SK-N-MC (cell line): ENCODE measurements at regions not wholly inside any gene's neighbourhood (a gene's known extent, or its start where the extent isn't known, plus 50 kb on each side); places are given as distances from the start of the nearest gene placed in this dataset.

Experiments used
- DNase-seq: peaks from one replicate; pipeline ENCODE4 v3.0.0-alpha.2; 2011; ENCODE audit warnings: low read depth, low spot score
- H3K27ac ChIP-seq: fragments of 200-600 bp; sonication (generic); 2 replicates; pipeline ENCODE4 v1.5.1; 2016; ENCODE audit warnings: mixed run types
- H3K36me3 ChIP-seq: fragments of 200-600 bp; sonication (generic); 2 replicates; pipeline ENCODE4 v1.6.1; 2017; ENCODE audit warnings: antibody characterized with exemption, low read length, mixed read lengths; ENCODE audit not compliant: insufficient read depth
- H3K4me3 ChIP-seq: fragments of 200-600 bp; sonication (generic); 2 replicates; pipeline ENCODE4 v1.5.1; 2016
- H3K9ac ChIP-seq: fragments of 200-600 bp; sonication (generic); 2 replicates; pipeline ENCODE4 v1.8.0; 2017; ENCODE audit warnings: mixed run types, mixed read lengths; ENCODE audit not compliant: insufficient read length
- H3K9me3 ChIP-seq: fragments of 200-600 bp; sonication (generic); 2 replicates; pipeline ENCODE4 v1.6.1; 2017; ENCODE audit warnings: low read depth, mild to moderate bottlenecking, antibody characterized with exemption, low read length, moderate library complexity, mixed read lengths
- EZH2 ChIP-seq: fragments of 200-600 bp; sonication (generic); IDR thresholded peaks from one replicate; pipeline ENCODE4 v1.6.1; 2017; ENCODE audit warnings: antibody characterized with exemption
- FOXP2 ChIP-seq: optimal IDR thresholded peaks from 2 replicates; pipeline ENCODE3; 2011; ENCODE audit warnings: mild to moderate bottlenecking, moderate library complexity; ENCODE audit not compliant: insufficient read depth; ENCODE audit errors: extremely low read length, control extremely low read depth
- POLR2AphosphoS5 ChIP-seq: IDR thresholded peaks from 2 replicates; pipeline ENCODE4 v1.6.1; 2012; ENCODE audit warnings: mild to moderate bottlenecking, low read depth, low read length, borderline replicate concordance

DNA sequence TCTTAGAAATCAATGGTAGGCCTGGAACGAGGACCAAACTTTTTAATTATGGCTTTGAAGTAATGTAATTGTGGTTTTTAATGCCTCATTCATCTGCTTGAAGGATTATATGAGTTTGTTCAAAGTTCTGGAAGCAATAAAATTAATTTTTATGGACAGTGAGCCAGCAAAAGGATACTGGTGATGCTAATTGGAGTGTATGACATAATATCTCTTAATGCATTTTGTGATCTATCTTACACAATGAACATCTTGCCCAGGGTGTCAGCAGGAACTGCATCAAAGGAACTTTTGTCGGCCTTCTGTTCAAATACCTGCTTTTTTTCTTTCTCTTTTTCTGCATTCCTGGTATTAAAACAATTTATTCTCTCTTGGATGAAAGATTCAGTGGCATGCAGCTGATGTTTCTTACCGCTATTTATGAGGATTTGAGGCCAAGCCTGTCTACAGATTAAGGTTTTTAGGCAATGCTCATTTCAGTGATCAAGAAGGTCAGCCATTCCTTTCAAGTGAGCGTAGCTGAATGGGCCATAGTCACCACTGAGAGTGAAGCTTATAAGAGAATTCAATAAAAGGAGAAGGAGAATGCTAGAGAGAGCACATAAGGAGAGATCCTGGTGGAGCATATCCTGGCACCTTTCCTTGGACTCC, 974.8 kb downstream of the SORCS3 start:
- TF ChIP-seq EZH2 (no peak), POLR2AphosphoS5 (no peak), FOXP2 (no peak)
- H3K27ac ChIP-seq, result no peak overlapping the region
- no peak overlapping the region for H3K9ac ChIP-seq
- H3K36me3 ChIP-seq, result no peaks in the 10 kb centered on the region
- DNase-seq, result no peak
- no peak overlapping the region for H3K4me3 ChIP-seq
- no peaks in the 10 kb centered on the region for H3K9me3 ChIP-seq

GRCh38 chr10:105611244-105611798, 970.2 kb downstream of the SORCS3 start:
- TF ChIP-seq EZH2, result no peak
- TF ChIP-seq FOXP2, result no peak
- TF ChIP-seq POLR2AphosphoS5, result no peak
- no peak overlapping the region for H3K4me3 ChIP-seq
- H3K9me3 ChIP-seq, result no peaks in the 10 kb centered on the region
- H3K27ac ChIP-seq, result no peak overlapping the region
- DNase-seq, result no peak
- no peaks in the 10 kb centered on the region for H3K36me3 ChIP-seq
- no peak overlapping the region for H3K9ac ChIP-seq

- H3K36me3 ChIP-seq, result no peaks in the 10 kb centered on the region
- TF ChIP-seq FOXP2 (no peak), EZH2 (no peak), POLR2AphosphoS5 (no peak)
- DNase-seq, result no peak
- no peak overlapping the region for H3K9ac ChIP-seq
- H3K4me3 ChIP-seq, result no peak overlapping the region
- H3K27ac ChIP-seq, result no peak overlapping the region
- H3K9me3 ChIP-seq, result no peaks in the 10 kb centered on the region
These were observed 968.4 kb downstream of the SORCS3 start for GRCh38 chr10:105609451-105609850.

DNA sequence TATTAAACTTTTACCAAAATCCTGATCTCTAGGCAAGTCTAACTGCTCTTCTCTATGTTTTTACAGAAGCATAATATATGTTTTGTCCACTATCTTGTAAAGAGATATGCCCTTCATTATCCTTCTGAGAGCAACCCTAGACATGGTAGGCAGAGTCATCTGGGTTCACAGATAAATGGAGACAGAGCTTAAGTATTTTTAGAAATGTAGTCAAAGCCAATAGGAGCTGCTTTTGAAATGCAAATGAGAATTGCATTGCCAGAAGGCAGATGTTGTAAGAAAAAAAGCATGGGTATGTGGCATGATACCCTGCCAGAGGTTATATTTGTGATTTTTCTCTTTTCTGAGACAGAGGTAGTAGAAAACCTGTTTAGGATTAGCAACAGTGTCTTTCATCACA, 964.8 kb downstream of the SORCS3 start:
- Histone ChIP-seq H3K9ac (no peak overlapping the region), H3K4me3 (no peak overlapping the region), H3K36me3 (no peaks in the 10 kb centered on the region), H3K27ac (peak overlapping the region; percentile 63; the same call in 1 of the 2 replicates), H3K9me3 (no peaks in the 10 kb centered on the region)
- TF ChIP-seq EZH2 (no peak), POLR2AphosphoS5 (no peak), FOXP2 (no peak)
- peak; percentile 47 for DNase-seq

- Histone ChIP-seq H3K36me3 (no peaks in the 10 kb centered on the region), H3K27ac (no peak overlapping the region), H3K4me3 (no peak overlapping the region), H3K9me3 (no peaks in the 10 kb centered on the region), H3K9ac (no peak overlapping the region)
- no peak for DNase-seq
- TF ChIP-seq POLR2AphosphoS5 (no peak), EZH2 (no peak), FOXP2 (no peak)
These were observed 964.0 kb downstream of the SORCS3 start for GRCh38 chr10:105605104-105605503.

DNA sequence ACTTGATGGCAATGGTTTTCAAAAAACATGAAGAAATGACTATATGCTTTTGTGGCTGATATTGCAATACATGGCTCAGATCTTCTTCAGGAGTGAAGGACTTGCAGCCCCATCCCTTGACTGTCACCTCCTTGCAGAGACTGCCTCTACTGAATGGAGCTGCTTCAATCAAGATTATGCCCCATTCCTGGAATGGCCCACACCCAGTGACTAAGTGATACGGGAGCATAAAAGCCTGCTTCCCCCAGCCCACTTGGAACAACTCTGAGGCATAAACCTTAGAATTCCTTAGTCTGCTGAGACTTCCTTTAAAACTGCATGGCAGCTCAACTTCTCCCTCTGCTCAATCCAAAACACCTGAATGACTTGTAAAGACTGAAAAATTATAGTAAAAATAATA, 957.1 kb downstream of the SORCS3 start:
- Histone ChIP-seq H3K36me3 (no peaks in the 10 kb centered on the region), H3K4me3 (no peak overlapping the region)
- no peak for DNase-seq

DNA sequence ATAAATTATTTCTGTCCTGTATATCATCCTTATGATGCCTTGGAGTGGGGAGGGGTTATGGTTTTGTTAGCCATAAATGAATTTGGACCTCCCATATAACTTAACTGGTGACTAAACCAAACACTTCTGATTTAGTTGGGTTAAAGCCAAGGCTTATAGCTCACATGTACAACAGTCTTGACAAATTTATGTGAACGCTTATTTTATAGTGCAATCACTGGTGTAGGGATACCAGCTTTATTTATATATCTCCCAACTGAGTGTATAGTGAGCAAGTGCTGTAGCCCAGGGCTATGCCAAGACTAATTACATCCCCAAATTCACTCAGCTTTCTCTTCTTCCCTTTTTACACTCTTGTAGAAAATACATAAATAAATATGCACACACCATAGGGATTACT, 956.2 kb downstream of the SORCS3 start:
- Histone ChIP-seq H3K36me3 (no peaks in the 10 kb centered on the region), H3K9me3 (no peaks in the 10 kb centered on the region), H3K27ac (no peak overlapping the region), H3K4me3 (no peak overlapping the region), H3K9ac (no peak overlapping the region)
- TF ChIP-seq EZH2, result no peak
- TF ChIP-seq FOXP2, result no peak
- no peak for TF ChIP-seq POLR2AphosphoS5
- DNase-seq, result no peak

More for the DNA sequence above, 957.1 kb downstream of the SORCS3 start:
- H3K9ac ChIP-seq, result no peak overlapping the region
- no peak overlapping the region for H3K27ac ChIP-seq
- TF ChIP-seq POLR2AphosphoS5, result no peak
- no peak for TF ChIP-seq FOXP2
- TF ChIP-seq EZH2, result no peak
- H3K9me3 ChIP-seq, result no peaks in the 10 kb centered on the region

GRCh38 chr10:105596749-105597148, 955.7 kb downstream of the SORCS3 start:
- no peak for DNase-seq
- H3K4me3 ChIP-seq, result no peak overlapping the region
- H3K9me3 ChIP-seq, result no peaks in the 10 kb centered on the region
- H3K36me3 ChIP-seq, result no peaks in the 10 kb centered on the region
- no peak overlapping the region for H3K9ac ChIP-seq
- TF ChIP-seq FOXP2 (no peak), POLR2AphosphoS5 (no peak), EZH2 (no peak)
- H3K27ac ChIP-seq, result no peak overlapping the region

- Histone ChIP-seq H3K27ac (no peak overlapping the region), H3K36me3 (no peaks in the 10 kb centered on the region), H3K9ac (no peak overlapping the region), H3K4me3 (no peak overlapping the region), H3K9me3 (no peaks in the 10 kb centered on the region)
- DNase-seq, result no peak
- TF ChIP-seq FOXP2 (no peak), POLR2AphosphoS5 (no peak), EZH2 (no peak)
These were observed 953.2 kb downstream of the SORCS3 start for GRCh38 chr10:105594296-105594695.
